Bronchial epithelial cell (primary cell): ENCODE measurements at regions not wholly inside any gene's neighbourhood (a gene's known extent, or its start where the extent isn't known, plus 50 kb on each side); places are given as distances from the start of the nearest gene placed in this dataset.
"Not testable (repeated sequence)": the region's sequence is repeated elsewhere in the genome, so short reads cannot be mapped to it uniquely, and the experiment has no call there.

Experiments
- DNase-seq: peaks from one replicate; pipeline ENCODE4 v3.0.0-alpha.2; 2010; ENCODE audit warnings: low read depth
- FAIRE-seq: peaks from 2 replicates; lab custom pipeline; 2011; peaks lifted over from hg19 to GRCh38; lab: Jason Lieb, UNC
- H3K27me3 ChIP-seq: 2 replicates; pipeline ENCODE4 v1.5.1; 2011; ENCODE audit warnings: low read length; ENCODE audit not compliant: control insufficient read depth, insufficient read depth
- H3K36me3 ChIP-seq: 2 replicates; pipeline ENCODE4 v1.5.1; 2011; ENCODE audit warnings: low read length; ENCODE audit not compliant: control insufficient read depth, insufficient read depth
- H3K4me3 ChIP-seq: 2 replicates; pipeline ENCODE4 v1.5.1; 2011; ENCODE audit warnings: mild to moderate bottlenecking, low read depth, low read length, control low read depth
- TF ChIP-seq, protein P1 (sequence below): IDR thresholded peaks from 2 replicates; pipeline ENCODE4 v1.5.1; 2011; ENCODE audit warnings: mild to moderate bottlenecking, moderate library complexity, low read length, control low read depth, inconsistent platforms; ENCODE audit not compliant: insufficient read depth, severe bottlenecking

DNA sequence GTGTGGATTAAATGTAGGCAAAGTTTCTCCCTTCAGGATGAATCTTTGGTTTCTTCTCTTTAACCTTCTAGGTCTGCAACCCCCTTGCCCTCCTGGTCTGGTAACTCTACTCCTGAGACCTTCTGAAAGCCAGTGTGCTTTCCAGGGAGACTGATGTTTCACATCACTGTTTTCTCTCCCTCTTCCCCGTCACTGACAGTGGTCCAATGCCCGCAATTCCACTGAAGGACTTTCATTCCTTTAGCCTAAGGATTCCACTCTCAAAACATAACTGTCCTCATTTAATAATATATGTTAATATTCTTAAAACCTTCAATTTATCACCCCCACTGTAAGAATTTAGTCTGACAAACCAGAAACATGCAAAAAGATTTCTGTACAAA, 101.5 kb upstream of the CPNE4 start:
- no peaks in the 10 kb centered on the region for H3K36me3 ChIP-seq
- DNase-seq (no peak), FAIRE-seq (no peak)
- H3K4me3 ChIP-seq = no peak overlapping the region
- H3K27me3 ChIP-seq = no peaks in the 10 kb centered on the region
- TF ChIP-seq, protein P1, sequence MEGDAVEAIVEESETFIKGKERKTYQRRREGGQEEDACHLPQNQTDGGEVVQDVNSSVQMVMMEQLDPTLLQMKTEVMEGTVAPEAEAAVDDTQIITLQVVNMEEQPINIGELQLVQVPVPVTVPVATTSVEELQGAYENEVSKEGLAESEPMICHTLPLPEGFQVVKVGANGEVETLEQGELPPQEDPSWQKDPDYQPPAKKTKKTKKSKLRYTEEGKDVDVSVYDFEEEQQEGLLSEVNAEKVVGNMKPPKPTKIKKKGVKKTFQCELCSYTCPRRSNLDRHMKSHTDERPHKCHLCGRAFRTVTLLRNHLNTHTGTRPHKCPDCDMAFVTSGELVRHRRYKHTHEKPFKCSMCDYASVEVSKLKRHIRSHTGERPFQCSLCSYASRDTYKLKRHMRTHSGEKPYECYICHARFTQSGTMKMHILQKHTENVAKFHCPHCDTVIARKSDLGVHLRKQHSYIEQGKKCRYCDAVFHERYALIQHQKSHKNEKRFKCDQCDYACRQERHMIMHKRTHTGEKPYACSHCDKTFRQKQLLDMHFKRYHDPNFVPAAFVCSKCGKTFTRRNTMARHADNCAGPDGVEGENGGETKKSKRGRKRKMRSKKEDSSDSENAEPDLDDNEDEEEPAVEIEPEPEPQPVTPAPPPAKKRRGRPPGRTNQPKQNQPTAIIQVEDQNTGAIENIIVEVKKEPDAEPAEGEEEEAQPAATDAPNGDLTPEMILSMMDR = no peak

DNA sequence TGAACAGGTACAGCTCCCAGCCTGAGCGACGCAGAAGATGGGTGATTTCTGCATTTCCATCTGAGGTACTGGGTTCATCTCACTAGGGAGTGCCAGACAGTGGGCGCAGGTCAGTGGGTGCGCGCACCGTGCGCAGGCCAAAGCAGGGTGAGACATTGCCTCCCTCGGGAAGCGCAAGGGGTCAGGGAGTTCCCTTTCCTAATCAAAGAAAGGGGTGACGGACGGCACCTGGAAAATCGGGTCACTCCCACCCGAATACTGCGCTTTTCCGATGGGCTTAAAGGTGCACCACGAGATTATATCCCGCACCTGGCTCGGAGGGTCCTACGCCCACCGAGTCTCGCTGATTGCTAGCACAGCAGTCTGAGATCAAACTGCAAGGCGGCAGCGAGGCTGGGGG, 102.1 kb upstream of the CPNE4 start:
- not testable (repeated sequence) for H3K27me3 ChIP-seq, DNase-seq, FAIRE-seq, H3K4me3 ChIP-seq, H3K36me3 ChIP-seq

DNA sequence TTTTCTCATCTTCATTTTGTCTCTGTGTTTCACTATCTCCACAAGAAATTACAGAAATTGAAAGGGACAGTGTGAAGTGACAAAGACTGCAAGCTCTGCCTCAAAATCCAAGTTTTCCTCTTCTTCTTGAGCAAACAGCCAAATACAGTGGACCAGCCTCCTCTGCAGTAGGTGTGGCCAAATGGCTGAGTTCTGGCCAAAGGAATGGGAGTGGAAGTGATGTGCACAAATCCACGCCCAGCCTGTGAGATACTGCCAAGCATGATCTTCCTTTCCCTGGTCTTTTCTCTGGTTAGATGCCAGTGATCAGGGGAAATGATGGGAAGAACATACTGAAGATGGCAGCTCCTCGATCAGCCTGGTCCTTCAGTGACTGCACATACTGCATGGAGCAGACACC, 111.0 kb upstream of the CPNE4 start:
- TF ChIP-seq, protein P1 = no peak
- Histone ChIP-seq H3K4me3 (no peak overlapping the region), H3K36me3 (no peaks in the 10 kb centered on the region), H3K27me3 (no peaks in the 10 kb centered on the region)
- DNase-seq (no peak), FAIRE-seq (no peak)

DNA sequence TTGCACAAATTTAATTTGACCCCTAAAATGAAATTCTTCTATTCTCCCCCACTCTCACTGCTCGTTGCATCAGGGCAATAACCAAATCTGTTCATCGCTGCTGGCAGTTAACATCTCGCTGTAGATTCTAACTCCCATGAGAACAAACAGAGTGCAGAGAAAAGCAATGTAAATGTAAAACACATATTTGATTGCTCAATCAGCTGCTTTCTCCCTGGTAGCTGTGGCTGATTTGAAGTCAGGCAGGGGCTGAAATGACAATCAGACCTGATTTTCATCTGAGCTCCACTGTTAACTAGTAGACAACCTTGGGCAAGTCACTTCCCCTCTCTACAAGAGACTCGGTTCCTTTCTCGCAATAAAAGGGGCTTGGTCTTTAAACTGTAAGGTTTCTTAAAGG, 119.8 kb upstream of the CPNE4 start:
- Histone ChIP-seq H3K27me3 (no peaks in the 10 kb centered on the region), H3K4me3 (no peak overlapping the region), H3K36me3 (no peaks in the 10 kb centered on the region)
- DNase-seq (no peak), FAIRE-seq (no peak)
- TF ChIP-seq, protein P1 = no peak

DNA sequence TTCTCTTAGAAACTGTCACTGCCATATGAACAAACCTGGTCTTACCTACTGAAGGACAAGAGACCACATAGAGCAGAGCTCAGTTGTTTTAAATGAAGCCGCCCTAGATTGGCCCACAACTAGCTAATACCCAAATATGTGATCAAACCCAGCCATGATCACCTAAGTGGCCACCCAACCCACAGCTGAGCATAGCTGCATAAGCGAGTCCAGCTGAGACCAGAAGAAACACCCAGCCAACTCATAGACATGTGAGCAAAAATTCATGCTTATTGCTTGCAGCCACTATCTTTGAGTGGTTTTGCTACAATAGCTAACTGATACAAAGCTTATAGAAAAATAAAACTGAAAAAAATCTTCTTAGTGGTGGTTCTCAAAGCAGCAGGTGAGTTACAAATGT, 124.3 kb upstream of the CPNE4 start:
- Histone ChIP-seq H3K27me3 (no peaks in the 10 kb centered on the region), H3K4me3 (no peak overlapping the region), H3K36me3 (no peaks in the 10 kb centered on the region)
- DNase-seq = no peak
- FAIRE-seq = no peak
- TF ChIP-seq, protein P1 = no peak

DNA sequence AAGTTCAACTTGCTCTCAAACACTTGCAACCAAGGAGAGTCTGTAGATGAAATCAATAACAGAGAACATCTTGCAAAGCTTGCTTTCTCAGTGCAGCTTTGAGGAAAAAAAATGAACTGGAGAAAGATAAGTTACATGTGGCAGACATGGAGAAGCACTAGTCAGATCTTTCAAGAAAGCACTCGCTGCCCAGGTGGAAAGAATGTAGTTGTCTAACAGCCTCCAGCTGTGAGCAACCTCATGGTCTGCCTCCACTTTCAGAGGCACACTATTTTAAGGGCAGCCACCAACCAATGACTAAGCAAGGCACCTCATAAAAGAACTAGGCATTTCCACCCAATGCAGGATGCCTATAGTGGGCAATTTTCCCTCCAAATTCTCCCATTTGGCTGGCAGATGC, 125.4 kb upstream of the CPNE4 start:
- DNase-seq = no peak
- no peak for FAIRE-seq
- no peaks in the 10 kb centered on the region for H3K27me3 ChIP-seq
- H3K36me3 ChIP-seq = no peaks in the 10 kb centered on the region
- TF ChIP-seq, protein P1 = no peak
- no peak overlapping the region for H3K4me3 ChIP-seq
